Mesothelial cell of epicardium (in vitro differentiated cells): ENCODE measurements at regions not wholly inside any gene's neighbourhood (a gene's known extent, or its start where the extent isn't known, plus 50 kb on each side); places are given as distances from the start of the nearest gene placed in this dataset.

Source experiments
- DNase-seq, 2 experiments: peaks; one replicate each; pipeline ENCODE4 v3.0.0; 2021; ENCODE audit warnings: low spot score in 2 of 2; ENCODE audit not compliant: unreplicated experiment in 2 of 2
- H3K27ac Mint-ChIP-seq: 2 replicates; pipeline ENCODE4 v1.8.0; 2021; ENCODE audit warnings: mixed read lengths
- H3K27me3 Mint-ChIP-seq: 2 replicates; pipeline ENCODE4 v1.8.0; 2021; ENCODE audit warnings: low read depth, mixed read lengths
- H3K36me3 Mint-ChIP-seq: 2 replicates; pipeline ENCODE4 v1.8.0; 2021; ENCODE audit warnings: mixed read lengths
- H3K4me1 Mint-ChIP-seq: 2 replicates; pipeline ENCODE4 v1.8.0; 2021; ENCODE audit warnings: mixed read lengths
- H3K4me3 Mint-ChIP-seq: 2 replicates; pipeline ENCODE4 v1.8.0; 2021; ENCODE audit warnings: mild to moderate bottlenecking, moderate library complexity, mixed read lengths
- H3K9me3 Mint-ChIP-seq: 2 replicates; pipeline ENCODE4 v1.8.0; 2021; ENCODE audit warnings: mixed read lengths
- CTCF ChIP-seq: fragments of 200-600 bp; sonication (generic); IDR thresholded peaks from one replicate; pipeline ENCODE4 v1.5.0; 2021; ENCODE audit warnings: antibody characterized with exemption; ENCODE audit not compliant: unreplicated experiment

- no peaks in the 10 kb centered on the region for H3K36me3 Mint-ChIP-seq
- no peak overlapping the region for H3K4me3 Mint-ChIP-seq
- no peaks in the 10 kb centered on the region for H3K4me1 Mint-ChIP-seq
- no peak for TF ChIP-seq CTCF
- DNase-seq, result no peak
- no peak overlapping the region for H3K27ac Mint-ChIP-seq
- peaks cover 3% of the 10 kb centered on the region for H3K27me3 Mint-ChIP-seq
- peaks cover 11% of the 10 kb centered on the region for H3K9me3 Mint-ChIP-seq
These were observed 50.6 kb upstream of the OSR1 start for GRCh38 chr2:19409046-19409445.

GRCh38 chr2:19408592-19408991 is 50.2 kb upstream of the OSR1 start:
- Mint-ChIP-seq H3K27ac (no peak overlapping the region), H3K4me3 (no peak overlapping the region), H3K36me3 (no peaks in the 10 kb centered on the region), H3K4me1 (no peaks in the 10 kb centered on the region), H3K9me3 (peaks cover 11% of the 10 kb centered on the region), H3K27me3 (peaks cover 3% of the 10 kb centered on the region)
- no peak for TF ChIP-seq CTCF
- DNase-seq, result no peak
